K562 (cell line): ENCODE measurements at regions not wholly inside any gene's neighbourhood (a gene's known extent, or its start where the extent isn't known, plus 50 kb on each side); places are given as distances from the start of the nearest gene placed in this dataset.

Experiments
- ATAC-seq: fragments of 200-7000 bp; cut with Tn5 transposase; 3 replicates; pipeline ENCODE4 v1.9.1; 2020; ENCODE audit warnings: moderate library complexity
- BruUV-seq: library from RNA; stranded (reverse); fragments of 400-500 nt; replicated peaks from 2 replicates; lab custom pipeline; 2021; lab: Mats Ljungman, UMichigan
- CTCF ChIA-PET: fragments of 300-600 bp; formaldehyde crosslinking; extraction: SDS; loops from one replicate; lab custom pipeline; 2021; ENCODE audit warnings: low intra/inter-chr PET ratio; lab: Yijun Ruan, JAX
- POLR2A ChIA-PET: fragments of 300-600, 350-650 bp; sonication (Branson Sonifier 250); formaldehyde crosslinking; extraction: SDS; loops from one replicate; lab custom pipeline; 2021; ENCODE audit warnings: antibody characterized with exemption, inconsistent platforms; lab: Yijun Ruan, JAX
- DNase-seq, 4 experiments: peaks; one replicate each; pipeline versions ENCODE4 v3.0.0 to v3.0.0-alpha.2; 2011 to 2018; ENCODE audit warnings: low spot score in 3 of 4, mixed read lengths in 3 of 4; ENCODE audit errors: extremely low read depth in 1 of 4
- FAIRE-seq: peaks from 2 replicates; lab custom pipeline; 2011; peaks lifted over from hg19 to GRCh38; lab: Jason Lieb, UNC
- H2AFZ ChIP-seq: 2 replicates; pipeline ENCODE4 v1.6.0; 2011; ENCODE audit warnings: low read depth, low read length, control low read depth, inconsistent platforms
- H3K27ac ChIP-seq: fragments of 200-600 bp; 3 replicates; pipeline ENCODE4 v1.8.0; 2011; ENCODE audit warnings: low read depth, mild to moderate bottlenecking, control low read depth, inconsistent platforms, low read length, moderate library complexity, mixed read lengths; ENCODE audit errors: extremely low read depth
- H3K27me3 ChIP-seq, 2 experiments: fragments of 300-600 bp in 1 of 2; 2 replicates in 1 of 2; 3 replicates in 1 of 2; pipeline versions ENCODE4 v1.6.0 to v1.8.0; 2011; ENCODE audit warnings: inconsistent platforms in 2 of 2, low read length in 2 of 2, mild to moderate bottlenecking in 1 of 2, mixed read lengths in 1 of 2, moderate library complexity in 1 of 2; ENCODE audit not compliant: control insufficient read depth in 2 of 2, insufficient read depth in 2 of 2
- H3K36me3 ChIP-seq: fragments of 300-600 bp; 3 replicates; pipeline ENCODE4 v1.8.0; 2011; ENCODE audit warnings: mild to moderate bottlenecking, low read length, inconsistent platforms; ENCODE audit not compliant: control insufficient read depth, insufficient read depth
- H3K4me1 ChIP-seq, 2 experiments: fragments of 200-600 bp in 1 of 2; replicated peaks in 1 of 2; 2 replicates in 1 of 2; 3 replicates in 1 of 2; pipeline versions ENCODE4 v1.5.1 to v1.8.0; 2011; ENCODE audit warnings: inconsistent platforms in 2 of 2, low read length in 2 of 2, mild to moderate bottlenecking in 1 of 2, mixed read lengths in 1 of 2, moderate library complexity in 1 of 2; ENCODE audit not compliant: control insufficient read depth in 2 of 2, insufficient read depth in 2 of 2
- H3K4me2 ChIP-seq: 2 replicates; pipeline ENCODE4 v1.6.1; 2011; ENCODE audit warnings: low read length, control low read depth, inconsistent platforms, mixed read lengths; ENCODE audit not compliant: insufficient read depth
- H3K4me3 ChIP-seq: fragments of 200-600 bp; sonication (generic), shearing (Covaris generic); 2 replicates; pipeline ENCODE4 v1.5.1; 2016; ENCODE audit warnings: control low read depth, inconsistent platforms
- H3K79me2 ChIP-seq: fragments of 200-600 bp; 3 replicates; pipeline ENCODE4 v1.8.0; 2011; ENCODE audit warnings: low read length, inconsistent platforms; ENCODE audit not compliant: control insufficient read depth, insufficient read depth
- H3K9ac ChIP-seq, 2 experiments: 2 replicates each; pipeline versions ENCODE4 v1.6.0 to v1.6.1; 2011; ENCODE audit warnings: low read depth in 2 of 2, low read length in 2 of 2, control low read depth in 1 of 2, inconsistent platforms in 1 of 2, mild to moderate bottlenecking in 1 of 2, mixed read lengths in 1 of 2; ENCODE audit not compliant: insufficient read depth in 1 of 2
- H3K9me1 ChIP-seq: one replicate; pipeline ENCODE4 v1.6.0; 2011; ENCODE audit warnings: inconsistent platforms, mild to moderate bottlenecking, low read length, moderate library complexity; ENCODE audit not compliant: control insufficient read depth, insufficient read depth
- H3K9me3 ChIP-seq: replicated peaks from 2 replicates; pipeline ENCODE4 v1.5.1; 2011; ENCODE audit warnings: low read depth, low read length, inconsistent platforms; ENCODE audit not compliant: control insufficient read depth, insufficient read depth
- H4K20me1 ChIP-seq: replicated peaks from 2 replicates; pipeline ENCODE4 v1.6.1; 2011; ENCODE audit warnings: low read length, inconsistent platforms, mixed read lengths; ENCODE audit not compliant: control insufficient read depth, insufficient read depth
- BRF1 ChIP-seq: IDR thresholded peaks from 3 replicates; pipeline ENCODE4 v1.6.1; 2011; ENCODE audit warnings: borderline replicate concordance, mild to moderate bottlenecking; ENCODE audit not compliant: insufficient read length; ENCODE audit errors: extremely low read depth
- CEBPG ChIP-seq, 3 experiments: fragments of 200-800 bp in 1 of 3; sonication (Bioruptor generic) in 1 of 3; sonication (generic) in 1 of 3; formaldehyde crosslinking in 1 of 3; IDR thresholded peaks in 2 of 3; conservative IDR thresholded peaks in 1 of 3; 2 replicates each; pipeline versions ENCODE4 v1.6.1 to v1.8.0; 2016 to 2022; ENCODE audit warnings: missing compliant biosample characterization in 2 of 3, missing genetic modification characterization in 2 of 3, mild to moderate bottlenecking in 1 of 3, missing genetic modification reagents in 1 of 3
- COPS2 ChIP-seq: fragments of 450-650 bp; conservative IDR thresholded peaks from 2 replicates; pipeline ENCODE4 v1.6.1; 2016; ENCODE audit warnings: mild to moderate bottlenecking, moderate library complexity
- HMGN3 ChIP-seq: IDR thresholded peaks from 2 replicates; pipeline ENCODE4 v1.6.1; 2011; ENCODE audit warnings: borderline replicate concordance, low read depth, mild to moderate bottlenecking, mixed read lengths, low read length; ENCODE audit not compliant: insufficient read length; ENCODE audit errors: extremely low read depth
- HNRNPL ChIP-seq: fragments of 200-400 bp; formaldehyde crosslinking; IDR thresholded peaks from 2 replicates; pipeline ENCODE4 v1.6.1; 2017; ENCODE audit warnings: low read depth, mild to moderate bottlenecking, low read length
- KDM2B ChIP-seq: fragments of 250-450 bp; sonication (Bioruptor Pico); IDR thresholded peaks from 2 replicates; pipeline ENCODE4 v1.8.0; 2021; ENCODE audit warnings: mild to moderate bottlenecking, moderate library complexity
- MAFF ChIP-seq: IDR thresholded peaks from 2 replicates; pipeline ENCODE4 v1.6.1; 2012; ENCODE audit warnings: low read length, improper control_type of control experiment
- SMARCB1 ChIP-seq: IDR thresholded peaks from 2 replicates; pipeline ENCODE4 v1.6.1; 2011; ENCODE audit warnings: improper control_type of control experiment, low read depth; ENCODE audit not compliant: insufficient read length
- TRIM25 ChIP-seq: fragments of 450-650 bp; IDR thresholded peaks from 2 replicates; pipeline ENCODE4 v1.7.0; 2016; ENCODE audit warnings: borderline replicate concordance
- ZFP1 ChIP-seq: fragments of 450-650 bp; formaldehyde crosslinking; IDR thresholded peaks from 2 replicates; pipeline ENCODE4 v1.4.0; 2020; ENCODE audit warnings: mild to moderate bottlenecking, mixed read lengths
- ZNF121 ChIP-seq: sonication (generic); formaldehyde crosslinking; conservative IDR thresholded peaks from 2 replicates; pipeline ENCODE4 v1.8.0; 2022; ENCODE audit warnings: missing genetic modification reagents
- ZNF140 ChIP-seq: fragments of 250-450 bp; sonication (Bioruptor Pico); IDR thresholded peaks from 2 replicates; pipeline ENCODE4 v1.8.0; 2021; ENCODE audit warnings: moderate library complexity, mild to moderate bottlenecking, inconsistent platforms
- ZNF239 ChIP-seq: fragments of 250-450 bp; sonication (Bioruptor Pico); IDR thresholded peaks from 2 replicates; pipeline ENCODE4 v1.4.0; 2020; ENCODE audit warnings: mild to moderate bottlenecking
- ZNF274 ChIP-seq: IDR thresholded peaks from 2 replicates; pipeline ENCODE4 v1.6.1; 2011; ENCODE audit warnings: low read depth, mild to moderate bottlenecking, low read length, moderate library complexity, borderline replicate concordance
- WGBS: fragments of 100-300 bp; shearing (Covaris generic); methylation state at CpG from one replicate; pipeline ENCODE4 v1.1.6; 2016; ENCODE audit warnings: low coverage, mixed read lengths; ENCODE audit not compliant: insufficient coverage; ENCODE audit errors: missing lambda C conversion rate; 5-methylcytosine and 5-hydroxymethylcytosine counted together
- in situ Hi-C: fragments of 300-500 bp; cut with MboI; formaldehyde crosslinking; loops from 4 replicates; pipeline ENCODE4 v1.15.0; 2018; ENCODE audit warnings: inconsistent platforms, mixed read lengths
- intact Hi-C: fragments of 100-400 bp; cut with micrococcal nuclease; formaldehyde crosslinking; loops from 2 replicates; pipeline ENCODE4 v1.14.2; 2022

- intact Hi-C loops (no loop called here), in situ Hi-C loops (no loop called here)
- Histone ChIP-seq H3K27me3 (no peaks in the 10 kb centered on the region), H3K4me1 (peaks cover 0 to 5% of the 10 kb centered on the region in 2 experiments; a peak in 1 of 5 replicates), H3K36me3 (no peaks in the 10 kb centered on the region), H3K9me1 (no peaks in the 10 kb centered on the region), H3K9ac (no peak overlapping the region), H4K20me1 (no peaks in the 10 kb centered on the region), H2AFZ (no peak overlapping the region), H3K27ac (no peak overlapping the region), H3K4me3 (no peak overlapping the region), H3K9me3 (no peaks in the 10 kb centered on the region), H3K79me2 (no peaks in the 10 kb centered on the region), H3K4me2 (no peak overlapping the region)
- CTCF ChIA-PET = no interaction called here
- POLR2A ChIA-PET = interaction anchor here (0.8 to 2.1 kb wide), 2 partner anchors 10 to 27 kb away, joined by 3 to 6 read pairs; no protein-coding TSS in a partner anchor
- 41% methylated on average over 3 of the region's 3 CpGs for WGBS
- DNase-seq = no peak
- FAIRE-seq = no peak
- TF ChIP-seq SMARCB1 (no peak), ZNF140 (CRISPR knock-in tag) (no peak), ZNF274 (no peak), ZFP1 (CRISPR knock-in tag) (no peak)
- ATAC-seq = peak; percentile 63
- no TSS peak for BruUV-seq
These were observed 150.1 kb upstream of the STXBP5 start for GRCh38 chr6:147054158-147054557.

DNA sequence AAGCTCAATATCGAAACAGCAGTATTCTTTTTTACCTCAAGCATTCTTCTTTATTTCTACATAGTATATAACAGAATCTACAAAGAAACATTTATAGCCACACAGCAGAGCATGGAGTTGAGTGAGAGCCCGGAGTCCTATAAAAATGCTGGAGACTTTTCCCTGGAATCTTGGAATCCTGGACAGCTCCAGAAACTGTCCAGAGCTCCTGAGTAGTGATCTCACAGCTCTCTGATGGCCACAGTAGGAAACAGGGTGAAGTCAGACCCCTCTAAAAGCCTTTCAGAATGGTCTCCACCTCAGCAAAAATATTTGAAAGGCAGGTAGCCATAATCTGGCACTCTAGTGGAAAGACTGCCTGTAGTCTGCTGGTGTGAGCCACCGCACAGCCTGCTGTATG lies 149.3 kb upstream of the STXBP5 start:
- H4K20me1 ChIP-seq = no peaks in the 10 kb centered on the region
- WGBS = 67% methylated on average over 3 of the region's 3 CpGs
- no peak for FAIRE-seq
- no peak; the same call in 2 of the 3 replicates for ATAC-seq
- no peak overlapping the region for H3K4me2 ChIP-seq
- ChIA-PET CTCF (no interaction called here), POLR2A (interaction anchor here (0.6 to 2.1 kb wide), 3 partner anchors 11 to 45 kb away, joined by 3 to 6 read pairs (median 4); no protein-coding TSS in a partner anchor)
- no peak for TF ChIP-seq ZNF121 (CRISPR knock-in tag)
- no peak for TF ChIP-seq COPS2
- no peak for TF ChIP-seq HMGN3
- TF ChIP-seq BRF1 = no peak
- TF ChIP-seq TRIM25 = no peak
- TF ChIP-seq MAFF = no peak
- TF ChIP-seq CEBPG (CRISPR knock-in tag; IDR thresholded peaks at IDR 0.05) = no peak
- TF ChIP-seq CEBPG (tag; conservative IDR thresholded peaks at IDR 0.05 in 1 of 2, IDR thresholded peaks at IDR 0.05 in 1 of 2) = no peak
- no peak for TF ChIP-seq HNRNPL
- no peak for TF ChIP-seq ZNF239 (CRISPR knock-in tag)
- TF ChIP-seq KDM2B (CRISPR knock-in tag) = no peak
- H3K9me3 ChIP-seq = no peaks in the 10 kb centered on the region
- H2AFZ ChIP-seq = peak overlapping the region; percentile 7; the same call in 1 of the 2 replicates
- no peaks in the 10 kb centered on the region for H3K79me2 ChIP-seq
- in situ Hi-C loops = no loop called here
- no peaks in the 10 kb centered on the region for H3K9me1 ChIP-seq
- H3K4me3 ChIP-seq = no peak overlapping the region
- H3K27me3 ChIP-seq = no peaks in the 10 kb centered on the region
- H3K9ac ChIP-seq = no peak overlapping the region
- H3K36me3 ChIP-seq = no peaks in the 10 kb centered on the region
- intact Hi-C loops = no loop called here
- H3K27ac ChIP-seq = no peak overlapping the region
- no peak for DNase-seq
- BruUV-seq = no TSS peak
- peaks cover 0 to 2% of the 10 kb centered on the region in 2 experiments; a peak in 1 of 5 replicates for H3K4me1 ChIP-seq
